8988T (cell line): ENCODE measurements at regions not wholly inside any gene's neighbourhood (a gene's known extent, or its start where the extent isn't known, plus 50 kb on each side); places are given as distances from the start of the nearest gene placed in this dataset.

Source experiments
- DNase-seq: peaks from one replicate; pipeline ENCODE4 v3.0.0; 2011

DNA sequence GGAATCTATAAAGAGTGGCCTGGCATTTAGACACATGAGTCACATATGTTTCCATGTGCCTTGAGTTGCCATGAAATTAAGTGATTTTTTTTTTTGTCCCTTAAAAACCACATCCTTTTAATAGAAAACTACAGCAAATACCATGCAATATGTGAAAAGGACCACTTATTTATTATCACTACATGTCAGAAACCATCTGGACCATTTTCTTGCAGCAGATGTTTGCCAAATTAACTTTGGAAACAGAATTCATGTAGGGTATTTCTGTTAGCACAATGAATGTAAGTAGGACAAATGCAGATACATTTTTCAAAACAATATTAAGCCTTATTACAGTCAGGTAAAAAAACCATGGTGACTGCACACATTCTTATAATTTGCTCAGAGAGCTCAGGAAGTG is 230.6 kb downstream of the REEP3 start:
- no peak for DNase-seq

DNA sequence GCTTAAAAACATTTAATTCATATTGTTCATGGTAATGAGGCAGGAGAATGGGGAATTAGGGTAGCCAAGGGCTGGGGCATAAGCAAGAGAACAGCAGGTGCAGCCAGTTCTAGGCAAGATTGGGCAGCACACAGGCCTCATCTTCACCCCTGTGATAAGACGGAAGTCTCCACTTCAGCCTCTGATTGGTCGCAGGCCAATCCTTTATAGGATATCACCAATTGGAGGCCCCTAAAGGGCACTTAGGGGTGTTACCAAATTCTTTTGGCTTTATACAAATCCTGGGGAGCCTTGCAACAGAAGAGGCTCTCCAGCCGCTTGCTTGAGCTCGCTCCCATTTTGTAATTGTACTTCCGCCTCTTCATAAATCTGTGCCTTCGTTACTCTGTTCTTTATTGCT is 231.1 kb downstream of the REEP3 start:
- no peak for DNase-seq

DNA sequence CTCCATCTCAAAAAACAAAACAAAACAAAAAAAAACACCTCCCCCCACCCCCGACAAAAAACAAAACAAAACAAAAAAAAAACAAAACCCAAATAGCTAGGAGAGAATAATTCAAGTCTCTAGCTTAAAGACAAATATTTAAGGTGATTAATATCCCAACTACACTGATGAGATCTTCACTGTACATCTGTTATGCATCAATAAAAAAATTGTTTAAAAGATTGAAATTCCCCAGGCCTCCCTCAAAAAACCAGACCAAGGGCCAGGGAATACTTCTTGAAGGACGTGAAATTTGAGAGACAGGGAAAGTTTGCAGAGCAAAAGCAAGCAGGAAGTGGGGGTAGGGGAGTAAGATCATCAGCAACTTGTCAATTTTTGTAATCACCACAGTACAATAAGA is 232.6 kb downstream of the REEP3 start:
- no peak for DNase-seq

GRCh38 chr10:63755441-63755840 is 234.2 kb downstream of the REEP3 start:
- no peak for DNase-seq

- DNase-seq, result no peak
Observed at GRCh38 chr10:63757067-63757466, 235.9 kb downstream of the REEP3 start.

GRCh38 chr10:63758080-63758479 is 236.9 kb downstream of the REEP3 start:
- no peak for DNase-seq

DNA sequence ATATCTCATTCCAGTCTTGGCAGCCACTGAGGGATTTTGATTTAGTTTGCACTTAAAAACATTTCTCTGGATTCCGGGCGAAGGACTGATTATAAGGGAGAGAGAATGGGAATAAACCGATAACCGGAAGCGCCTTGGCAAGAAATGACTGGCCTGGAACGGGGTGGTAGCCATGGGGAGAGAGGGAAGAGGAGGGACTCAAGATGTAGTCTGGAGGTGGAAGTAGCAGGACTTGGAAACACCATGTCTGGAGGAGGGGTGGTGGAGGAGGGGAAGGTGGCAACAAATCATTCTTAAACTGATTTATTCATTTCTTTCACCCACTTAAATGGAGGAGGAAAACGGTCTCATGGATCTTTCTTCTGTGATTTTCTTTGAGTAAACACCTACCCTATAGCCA is 238.1 kb downstream of the REEP3 start:
- no peak for DNase-seq

DNA sequence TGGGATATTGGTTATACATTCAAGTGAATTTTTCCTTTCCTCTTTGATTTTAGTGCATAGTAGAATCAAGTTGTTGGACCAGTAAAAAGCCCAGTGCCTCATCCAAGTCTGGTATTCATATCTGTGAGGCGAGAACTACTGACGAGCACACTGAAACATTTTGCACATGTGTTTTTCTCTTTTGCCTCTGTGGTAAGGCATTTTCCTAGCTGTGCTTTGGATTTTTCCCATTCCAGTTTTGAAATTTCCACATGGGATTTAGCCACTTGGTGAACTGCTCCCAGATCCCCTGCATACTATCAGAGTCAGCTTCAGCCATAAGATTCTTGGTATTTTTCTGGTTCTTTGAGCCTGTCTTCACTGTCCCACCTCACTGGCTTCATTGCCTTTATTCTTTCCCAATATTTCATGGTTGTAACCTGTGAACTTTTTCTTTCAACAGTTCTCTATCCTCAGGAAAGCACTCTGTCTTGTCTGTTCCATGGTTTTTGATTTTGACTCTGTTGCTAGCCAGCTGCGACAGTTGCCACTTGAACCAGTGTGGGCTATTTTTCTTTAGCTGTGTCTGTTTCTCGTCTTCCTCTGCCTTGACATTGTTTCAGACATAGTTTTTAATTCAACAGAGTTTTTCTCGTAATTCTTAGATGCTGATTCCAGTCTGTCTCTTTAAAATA is 239.0 kb downstream of the REEP3 start:
- no peak for DNase-seq

- no peak for DNase-seq
Observed at GRCh38 chr10:63760708-63761047, 239.5 kb downstream of the REEP3 start.

- no peak for DNase-seq
Observed at GRCh38 chr10:63761243-63761642, 240.0 kb downstream of the REEP3 start.

DNA sequence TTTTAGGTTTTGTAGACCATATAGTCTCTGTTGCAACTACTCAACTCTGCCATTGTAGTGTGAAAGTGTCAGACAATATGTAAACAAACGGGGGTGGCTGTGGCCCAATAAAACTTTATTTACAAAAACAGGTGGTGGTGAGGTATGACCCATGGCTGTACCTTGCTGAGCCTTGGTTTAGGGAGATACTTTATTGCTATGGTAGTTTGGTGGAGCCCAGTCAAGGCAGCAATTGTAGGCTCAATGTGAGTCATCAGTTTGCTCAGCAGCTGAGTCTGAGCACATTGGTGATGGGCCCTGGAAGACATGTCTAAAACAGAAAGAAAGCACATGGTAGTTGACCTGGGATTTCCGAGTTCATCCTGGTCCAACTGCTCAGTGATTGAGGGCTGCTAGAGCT is 242.5 kb downstream of the REEP3 start:
- no peak for DNase-seq

GRCh38 chr10:63765126-63765525 is 243.9 kb downstream of the REEP3 start:
- no peak for DNase-seq

- DNase-seq, result no peak
Observed at GRCh38 chr10:63766745-63767137, 245.5 kb downstream of the REEP3 start.

GRCh38 chr10:63767138-63767801 is 246.1 kb downstream of the REEP3 start:
- no peak for DNase-seq

DNA sequence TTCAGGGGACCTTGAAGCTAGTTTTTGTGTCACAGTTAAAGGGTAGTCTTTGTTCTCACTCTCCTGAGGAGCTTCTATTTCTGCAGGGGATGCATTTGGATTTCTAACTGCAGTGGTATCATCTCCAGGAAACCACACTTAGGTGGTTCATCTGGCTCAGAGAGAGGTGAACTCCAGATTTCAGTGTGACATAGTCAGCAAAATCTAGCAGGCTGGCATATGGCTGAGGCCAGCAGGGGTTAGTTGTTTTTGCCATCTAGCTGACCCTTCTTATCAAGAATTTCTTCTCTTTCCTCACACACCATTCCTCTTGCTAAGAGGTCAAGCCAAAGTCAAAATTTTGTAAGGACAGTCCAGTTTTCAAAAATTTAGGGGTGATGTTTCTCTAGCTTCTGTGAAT is 248.2 kb downstream of the REEP3 start:
- DNase-seq, result no peak

DNA sequence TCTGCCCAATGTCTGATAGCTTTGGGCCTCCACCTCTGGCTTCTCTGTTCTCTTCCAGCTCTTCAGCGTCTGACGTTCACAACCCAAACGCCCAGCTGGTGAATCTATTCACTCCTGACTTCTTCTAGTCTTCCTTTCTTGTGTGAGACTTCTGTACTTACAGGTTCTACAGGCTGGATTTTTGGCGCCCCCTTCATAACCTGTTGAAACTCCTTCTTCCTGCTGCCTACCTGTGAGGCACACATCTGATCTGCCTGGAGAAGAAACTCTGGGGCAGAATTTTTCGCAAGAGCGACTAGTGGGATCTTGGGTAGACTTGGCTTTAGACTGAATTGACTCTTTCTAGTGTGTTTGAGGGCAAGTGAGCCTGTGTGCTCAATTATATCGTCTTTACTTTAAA is 249.3 kb downstream of the REEP3 start:
- DNase-seq, result no peak

GRCh38 chr10:63772491-63772890 is 251.3 kb downstream of the REEP3 start:
- no peak for DNase-seq

DNA sequence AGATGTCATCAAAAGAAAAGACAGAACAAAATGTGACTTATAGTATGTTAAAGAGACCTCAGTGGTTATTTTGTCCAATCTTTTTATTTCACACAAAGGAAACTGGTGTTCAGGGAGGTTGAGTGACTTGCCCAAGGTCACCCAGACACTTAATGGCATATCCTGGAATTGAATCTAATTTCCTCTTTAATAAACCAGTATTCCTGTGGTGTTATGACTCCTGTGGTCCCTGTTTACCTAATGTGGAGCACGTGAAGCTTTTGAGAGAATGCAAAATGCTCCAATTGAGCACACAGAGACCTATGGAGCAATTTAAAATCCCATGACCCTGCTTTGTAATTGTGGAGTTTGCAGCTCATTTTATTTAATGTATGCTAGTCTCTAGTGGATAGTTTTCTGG is 251.9 kb downstream of the REEP3 start:
- no peak for DNase-seq

GRCh38 chr10:63773962-63774361 is 252.8 kb downstream of the REEP3 start:
- DNase-seq, result no peak

DNA sequence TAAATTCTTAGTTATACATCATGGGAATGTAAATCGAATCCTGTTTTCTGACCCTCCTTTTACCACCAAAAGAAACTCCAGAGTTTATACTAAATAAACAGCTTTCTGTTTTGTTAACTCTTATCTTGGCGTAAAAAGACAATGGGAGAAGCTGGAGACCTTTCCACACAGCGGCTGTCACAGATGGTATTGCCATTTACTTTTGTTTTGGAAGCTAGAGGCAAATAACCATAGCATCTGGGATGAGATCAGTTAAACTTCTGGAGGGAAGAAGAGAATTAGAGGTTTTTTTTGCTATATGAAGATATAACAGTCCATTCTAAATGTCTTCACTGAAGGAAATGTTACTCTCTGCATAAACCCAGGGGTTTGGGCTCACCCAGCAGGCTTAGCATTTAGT is 258.9 kb downstream of the REEP3 start:
- no peak for DNase-seq

DNA sequence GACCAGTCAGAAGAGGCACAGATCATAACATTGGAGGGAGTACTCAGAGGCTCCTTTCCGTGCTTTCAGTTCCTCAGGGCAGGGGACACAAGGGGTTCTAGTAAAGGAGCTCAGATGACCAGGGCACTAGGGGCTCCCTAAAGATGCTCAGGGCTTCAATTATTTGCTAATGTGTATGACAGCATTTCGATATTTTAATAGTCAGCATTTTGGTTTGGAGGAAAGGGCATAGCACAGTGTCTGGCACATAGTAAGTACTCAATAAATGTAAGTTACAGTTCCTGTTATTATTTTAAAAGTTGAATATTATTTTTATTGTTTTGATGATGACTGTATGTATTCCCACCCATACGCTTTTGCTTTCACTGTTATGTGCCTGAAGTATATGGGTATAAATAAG is 260.0 kb downstream of the REEP3 start:
- no peak for DNase-seq

DNA sequence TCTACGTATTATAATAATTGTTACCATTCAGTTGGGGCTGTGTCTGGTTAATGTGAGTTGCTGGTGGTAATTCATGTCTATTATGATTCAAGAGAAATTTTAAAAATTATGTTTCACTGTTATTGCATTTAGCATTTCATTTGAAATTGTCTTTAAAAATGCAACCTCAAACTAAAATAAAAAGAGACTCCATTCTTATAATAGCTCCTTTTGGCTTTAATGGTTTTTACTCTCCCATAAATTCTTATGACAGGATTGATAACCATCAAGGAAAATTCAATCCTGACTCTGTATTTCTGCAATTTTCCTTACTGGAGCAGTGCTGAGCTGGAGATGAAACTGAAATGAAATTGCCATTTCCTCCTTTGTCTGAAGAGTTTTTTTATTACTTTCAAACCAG is 262.7 kb downstream of the REEP3 start:
- DNase-seq, result no peak

DNA sequence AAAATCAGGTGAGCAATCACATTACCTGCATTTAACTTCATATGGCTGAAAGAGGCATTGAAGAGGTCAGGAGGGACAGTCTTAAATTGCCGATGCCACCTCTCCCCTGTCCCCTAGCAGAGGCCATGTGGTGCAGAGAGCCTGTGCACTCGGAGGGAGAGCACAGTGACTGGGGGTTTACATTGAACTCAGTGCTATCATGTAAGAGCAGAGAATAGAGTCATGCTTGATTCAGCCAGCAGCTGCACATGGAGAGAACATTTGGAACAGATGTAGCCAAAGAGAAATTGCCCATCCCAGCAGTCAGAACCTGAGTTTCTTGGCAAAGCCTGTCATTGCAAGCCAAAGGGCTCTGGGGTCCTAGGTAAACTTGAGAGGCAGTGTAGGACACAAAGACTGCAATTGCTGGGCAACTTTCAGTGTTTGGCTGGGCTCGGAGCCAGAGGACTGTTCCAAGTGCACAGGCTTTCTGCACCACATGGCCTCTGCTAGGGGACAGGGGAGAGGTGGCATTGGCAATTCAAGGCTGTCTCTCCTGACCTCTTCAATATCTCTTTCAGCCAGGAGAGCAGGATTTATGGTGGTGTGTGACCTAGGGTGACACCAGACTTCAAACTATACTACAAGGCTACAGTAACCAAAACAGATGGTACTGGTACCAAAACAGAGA is 267.1 kb downstream of the REEP3 start:
- DNase-seq, result no peak

DNA sequence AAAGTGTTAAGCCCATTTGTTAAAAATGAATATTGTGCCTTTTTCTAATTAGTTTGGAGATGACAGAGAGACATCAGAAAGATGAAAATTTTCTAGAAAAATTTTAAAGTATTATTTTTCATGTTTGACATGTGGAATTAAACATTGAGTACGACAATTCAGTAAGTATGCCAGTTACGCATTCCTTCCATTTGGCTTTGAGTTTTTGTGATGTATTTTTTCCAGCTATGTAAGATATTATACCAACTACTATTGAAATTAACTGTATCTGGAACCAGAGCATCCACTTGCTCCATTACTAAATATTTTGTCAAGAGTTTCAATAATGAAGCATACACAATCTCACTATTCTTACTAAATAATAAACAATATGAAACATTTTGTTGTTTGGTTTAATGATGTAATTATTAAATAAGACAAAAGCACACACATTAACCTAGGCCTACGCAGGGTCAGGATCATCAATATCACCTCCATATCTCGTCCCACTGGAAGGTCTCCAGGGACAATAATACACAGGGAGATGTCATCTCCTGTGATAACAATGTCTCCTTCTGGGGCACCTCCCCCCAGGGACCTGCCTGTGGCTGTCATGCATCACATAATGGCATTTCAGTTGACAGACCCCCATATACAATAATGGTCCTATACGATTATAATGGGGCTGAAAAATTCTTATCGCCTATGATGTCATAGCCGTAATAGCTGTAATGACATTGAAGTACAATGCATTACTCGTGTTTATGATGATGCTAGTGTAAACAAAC is 274.1 kb downstream of the REEP3 start:
- DNase-seq, result no peak
